Osteoblast (primary cell): ENCODE measurements at regions not wholly inside any gene's neighbourhood (a gene's known extent, or its start where the extent isn't known, plus 50 kb on each side); places are given as distances from the start of the nearest gene placed in this dataset.

Experiments
- DNase-seq: peaks from one replicate; pipeline ENCODE4 v3.0.0; 2011; ENCODE audit warnings: low spot score, mixed read lengths; ENCODE audit not compliant: insufficient read length; ENCODE audit errors: missing footprints
- H2AFZ ChIP-seq: 2 replicates; pipeline ENCODE4 v1.6.0; 2011; ENCODE audit warnings: mild to moderate bottlenecking, low read length
- H3K27ac ChIP-seq: 2 replicates; pipeline ENCODE4 v1.5.1; 2011; ENCODE audit warnings: mild to moderate bottlenecking, low read depth, low read length, moderate library complexity
- H3K27me3 ChIP-seq: 2 replicates; pipeline ENCODE4 v1.6.0; 2012; ENCODE audit warnings: mild to moderate bottlenecking, control low read depth, inconsistent platforms, low read length, moderate library complexity; ENCODE audit not compliant: insufficient read depth
- H3K36me3 ChIP-seq: 2 replicates; pipeline ENCODE4 v1.5.1; 2011; ENCODE audit warnings: mild to moderate bottlenecking, low read length, control low read depth, moderate library complexity; ENCODE audit not compliant: insufficient read depth
- H3K4me1 ChIP-seq: 2 replicates; pipeline ENCODE4 v1.5.1; 2011; ENCODE audit warnings: mild to moderate bottlenecking, low read length, control low read depth, moderate library complexity; ENCODE audit not compliant: insufficient read depth
- H3K4me2 ChIP-seq: 2 replicates; pipeline ENCODE4 v1.6.0; 2011; ENCODE audit warnings: mild to moderate bottlenecking, low read length; ENCODE audit not compliant: insufficient read depth
- H3K4me3 ChIP-seq: fragments of 200-600 bp; sonication (generic); 3 replicates; pipeline ENCODE4 v1.5.1; 2012; ENCODE audit warnings: mild to moderate bottlenecking, low read length, inconsistent platforms; ENCODE audit not compliant: insufficient read depth
- H3K79me2 ChIP-seq: 2 replicates; pipeline ENCODE4 v1.6.0; 2012; ENCODE audit warnings: mild to moderate bottlenecking, low read length, control low read depth, inconsistent platforms; ENCODE audit not compliant: insufficient read depth
- H3K9me3 ChIP-seq: 2 replicates; pipeline ENCODE4 v1.5.1; 2011; ENCODE audit warnings: low read depth, low read length, control low read depth
- H4K20me1 ChIP-seq: 2 replicates; pipeline ENCODE4 v1.6.0; 2012; ENCODE audit warnings: mild to moderate bottlenecking, low read length, control low read depth; ENCODE audit not compliant: insufficient read depth
- TF ChIP-seq, protein P1 (sequence below): IDR thresholded peaks from 2 replicates; pipeline ENCODE4 v1.5.1; 2011; ENCODE audit warnings: mild to moderate bottlenecking, low read depth, low read length, moderate library complexity; ENCODE audit errors: extremely low read depth

- Histone ChIP-seq H3K36me3 (no peaks in the 10 kb centered on the region), H3K4me3 (no peak overlapping the region), H3K4me2 (no peak overlapping the region), H3K27me3 (no peaks in the 10 kb centered on the region), H3K4me1 (peaks cover 10% of the 10 kb centered on the region), H3K79me2 (no peaks in the 10 kb centered on the region), H2AFZ (no peak overlapping the region), H3K9me3 (no peaks in the 10 kb centered on the region), H3K27ac (no peak overlapping the region), H4K20me1 (no peaks in the 10 kb centered on the region)
- DNase-seq: no peak
- TF ChIP-seq, protein P1, sequence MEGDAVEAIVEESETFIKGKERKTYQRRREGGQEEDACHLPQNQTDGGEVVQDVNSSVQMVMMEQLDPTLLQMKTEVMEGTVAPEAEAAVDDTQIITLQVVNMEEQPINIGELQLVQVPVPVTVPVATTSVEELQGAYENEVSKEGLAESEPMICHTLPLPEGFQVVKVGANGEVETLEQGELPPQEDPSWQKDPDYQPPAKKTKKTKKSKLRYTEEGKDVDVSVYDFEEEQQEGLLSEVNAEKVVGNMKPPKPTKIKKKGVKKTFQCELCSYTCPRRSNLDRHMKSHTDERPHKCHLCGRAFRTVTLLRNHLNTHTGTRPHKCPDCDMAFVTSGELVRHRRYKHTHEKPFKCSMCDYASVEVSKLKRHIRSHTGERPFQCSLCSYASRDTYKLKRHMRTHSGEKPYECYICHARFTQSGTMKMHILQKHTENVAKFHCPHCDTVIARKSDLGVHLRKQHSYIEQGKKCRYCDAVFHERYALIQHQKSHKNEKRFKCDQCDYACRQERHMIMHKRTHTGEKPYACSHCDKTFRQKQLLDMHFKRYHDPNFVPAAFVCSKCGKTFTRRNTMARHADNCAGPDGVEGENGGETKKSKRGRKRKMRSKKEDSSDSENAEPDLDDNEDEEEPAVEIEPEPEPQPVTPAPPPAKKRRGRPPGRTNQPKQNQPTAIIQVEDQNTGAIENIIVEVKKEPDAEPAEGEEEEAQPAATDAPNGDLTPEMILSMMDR: no peak
Observed at GRCh38 chr6:6919173-6919572, 188.6 kb upstream of the RREB1 start.

DNA sequence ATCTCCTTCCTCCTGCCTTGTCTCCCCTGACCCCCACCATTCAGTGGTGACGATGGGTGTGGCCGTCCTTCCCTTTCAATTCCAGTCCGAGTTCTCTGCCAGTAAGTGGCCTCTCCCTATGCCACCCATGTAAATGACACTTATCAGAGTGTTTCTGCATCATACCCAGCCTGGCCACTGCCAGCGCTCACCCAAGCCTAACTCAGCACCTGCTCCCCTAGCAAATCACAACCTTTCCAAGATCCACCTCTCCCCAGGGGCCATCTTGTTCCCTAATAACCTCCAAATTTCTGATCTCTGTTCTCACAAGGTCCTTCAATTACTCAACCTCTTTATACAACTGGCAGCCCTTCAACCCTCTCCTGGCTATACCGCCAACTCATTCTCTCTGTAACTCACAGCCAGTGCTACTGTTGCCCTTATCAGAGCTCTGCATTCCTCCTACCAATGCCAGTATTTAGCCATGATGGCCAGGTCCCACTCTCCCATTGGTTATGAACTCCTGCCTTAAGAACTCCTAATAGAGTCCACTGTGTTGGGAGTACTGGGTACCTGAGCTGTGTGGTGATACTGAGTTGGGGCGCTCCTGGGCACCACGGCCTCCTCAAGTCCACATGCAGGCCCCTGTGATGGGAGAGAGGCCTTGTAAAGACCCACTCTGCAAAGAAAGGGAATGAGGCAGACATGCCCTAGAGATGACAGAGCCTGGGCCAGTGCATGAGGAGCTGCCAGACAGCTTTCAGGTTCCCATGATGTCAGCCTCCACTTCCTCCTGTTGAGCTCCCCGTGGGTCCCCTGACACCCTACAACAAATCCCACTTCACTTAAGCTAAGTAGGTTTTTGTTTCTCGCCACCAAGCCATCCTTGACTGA lies 187.4 kb upstream of the RREB1 start:
- DNase-seq: no peak
- Histone ChIP-seq H3K36me3 (no peaks in the 10 kb centered on the region), H3K4me1 (peaks cover 10% of the 10 kb centered on the region), H3K79me2 (no peaks in the 10 kb centered on the region), H3K4me3 (no peak overlapping the region), H2AFZ (no peak overlapping the region), H3K4me2 (no peak overlapping the region), H3K9me3 (no peaks in the 10 kb centered on the region), H3K27ac (no peak overlapping the region), H3K27me3 (no peaks in the 10 kb centered on the region), H4K20me1 (no peaks in the 10 kb centered on the region)
- TF ChIP-seq, protein P1: no peak

DNA sequence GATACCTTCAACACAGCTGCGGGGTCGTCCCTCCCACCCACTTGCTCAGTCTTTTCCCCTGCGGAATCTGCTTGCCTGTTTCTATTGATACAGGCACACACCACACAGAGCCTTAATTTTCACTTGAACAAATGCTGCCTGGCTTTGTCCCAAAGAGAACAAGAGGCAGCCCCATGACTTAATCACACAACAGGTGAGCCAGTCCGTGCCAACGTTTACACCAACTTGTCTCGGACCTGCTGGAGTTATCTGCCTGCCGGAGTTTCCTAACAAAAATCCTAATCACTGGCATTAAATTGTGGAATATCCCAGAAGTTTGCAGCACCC lies 186.8 kb upstream of the RREB1 start:
- H3K4me3 ChIP-seq: no peak overlapping the region
- no peaks in the 10 kb centered on the region for H3K27me3 ChIP-seq
- H3K9me3 ChIP-seq: no peaks in the 10 kb centered on the region
- no peaks in the 10 kb centered on the region for H3K79me2 ChIP-seq
- H3K4me1 ChIP-seq: peaks cover 8% of the 10 kb centered on the region
- TF ChIP-seq, protein P1: no peak
- no peak for DNase-seq
- H3K36me3 ChIP-seq: no peaks in the 10 kb centered on the region
- no peak overlapping the region for H3K4me2 ChIP-seq
- no peak overlapping the region for H2AFZ ChIP-seq
- no peaks in the 10 kb centered on the region for H4K20me1 ChIP-seq
- H3K27ac ChIP-seq: no peak overlapping the region

DNA sequence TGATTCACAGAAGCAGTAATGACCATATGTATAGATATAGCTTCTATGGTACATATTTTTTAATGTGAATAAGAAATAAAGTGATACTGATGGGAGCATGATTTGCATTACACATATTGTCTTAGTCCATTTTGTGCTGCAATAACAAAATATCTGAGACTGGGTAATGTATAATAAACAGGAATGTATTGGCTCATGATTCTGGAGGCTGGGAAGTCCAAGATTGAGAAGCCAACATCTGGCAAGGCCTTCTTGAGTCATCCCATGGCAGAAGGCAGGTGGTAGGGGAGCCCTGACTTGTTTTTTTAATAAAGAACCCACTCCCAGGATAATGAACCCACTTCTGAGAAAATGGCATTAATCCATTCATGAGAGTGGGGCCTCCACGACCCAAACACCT lies 185.6 kb upstream of the RREB1 start:
- Histone ChIP-seq H3K4me3 (no peak overlapping the region), H3K36me3 (no peaks in the 10 kb centered on the region), H3K27ac (no peak overlapping the region), H3K27me3 (no peaks in the 10 kb centered on the region), H3K9me3 (no peaks in the 10 kb centered on the region), H3K79me2 (no peaks in the 10 kb centered on the region), H4K20me1 (no peaks in the 10 kb centered on the region), H2AFZ (no peak overlapping the region), H3K4me1 (no peaks in the 10 kb centered on the region), H3K4me2 (no peak overlapping the region)
- TF ChIP-seq, protein P1: no peak
- DNase-seq: no peak
